ENCODE measurements at regions not wholly inside any gene's neighbourhood (a gene's known extent, or its start where the extent isn't known, plus 50 kb on each side); places are given as distances from the start of the nearest gene placed in this dataset.

DNA sequence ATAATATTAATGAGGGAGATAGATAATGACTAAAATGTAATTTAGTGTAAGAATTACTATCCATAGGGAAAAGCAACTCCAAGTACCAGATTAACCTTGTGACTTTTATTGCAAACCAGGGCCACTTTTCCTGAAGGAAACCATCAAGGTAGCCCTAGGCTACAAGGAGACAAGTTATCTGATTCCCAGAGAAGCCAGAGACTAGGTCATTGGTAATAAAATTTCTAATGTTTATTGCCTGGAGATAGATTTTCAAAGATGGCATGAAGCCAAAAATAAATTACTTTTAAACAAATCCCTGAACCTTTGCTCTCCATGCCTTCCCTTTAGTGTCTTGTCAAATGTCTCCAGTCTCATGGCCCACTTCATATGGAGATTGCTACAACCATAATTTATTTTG is 610.1 kb upstream of the SLC10A2 start:
- TF ChIP-seq EZH2 (IDR thresholded peaks at IDR 0.05) (no peak), POLR2AphosphoS5 (IDR thresholded peaks at IDR 0.05; ENCODE audit: borderline replicate concordance, low read depth, low read length) (no peak), FOXP2 (optimal IDR thresholded peaks at IDR 0.05; ENCODE audit: control extremely low read depth, extremely low read length, insufficient read depth) (no peak)

Data from SK-N-MC (cell line).